AG09309 (cell line): ENCODE measurements at regions not wholly inside any gene's neighbourhood (a gene's known extent, or its start where the extent isn't known, plus 50 kb on each side); places are given as distances from the start of the nearest gene placed in this dataset.

Source experiments
- DNase-seq: peaks from one replicate; pipeline ENCODE4 v3.0.0-alpha.2; 2010; ENCODE audit warnings: low read depth
- H3K4me3 ChIP-seq: 2 replicates; pipeline ENCODE4 v1.5.1; 2011; ENCODE audit warnings: mild to moderate bottlenecking, low read depth, low read length, moderate library complexity; ENCODE audit not compliant: control insufficient read depth
- TF ChIP-seq, protein P1 (sequence below): IDR thresholded peaks from 2 replicates; pipeline ENCODE4 v1.5.1; 2011; ENCODE audit warnings: mild to moderate bottlenecking, low read depth, low read length, inconsistent platforms; ENCODE audit not compliant: insufficient read depth, control insufficient read depth; ENCODE audit errors: missing control alignments

DNA sequence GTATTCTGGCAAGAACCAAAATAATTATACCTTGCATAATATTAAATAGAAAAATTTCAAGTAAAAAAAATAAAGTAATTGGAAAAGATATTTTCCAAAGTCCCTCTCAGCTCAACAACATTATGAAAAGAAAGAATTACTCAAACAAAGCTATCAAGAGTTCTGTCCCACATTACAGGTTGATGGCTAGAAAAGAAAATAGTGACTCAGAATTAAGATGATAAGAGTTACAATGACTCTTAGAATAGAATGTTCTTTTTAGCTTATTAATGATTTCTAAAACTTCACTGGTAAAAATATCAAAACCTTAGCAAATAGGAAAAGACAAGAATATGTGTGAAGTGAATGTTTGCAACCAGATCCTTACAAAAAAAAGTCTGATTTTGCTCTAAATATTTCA is 312.5 kb upstream of the PDGFD start:
- no peak for DNase-seq
- no peak overlapping the region for H3K4me3 ChIP-seq
- TF ChIP-seq, protein P1, sequence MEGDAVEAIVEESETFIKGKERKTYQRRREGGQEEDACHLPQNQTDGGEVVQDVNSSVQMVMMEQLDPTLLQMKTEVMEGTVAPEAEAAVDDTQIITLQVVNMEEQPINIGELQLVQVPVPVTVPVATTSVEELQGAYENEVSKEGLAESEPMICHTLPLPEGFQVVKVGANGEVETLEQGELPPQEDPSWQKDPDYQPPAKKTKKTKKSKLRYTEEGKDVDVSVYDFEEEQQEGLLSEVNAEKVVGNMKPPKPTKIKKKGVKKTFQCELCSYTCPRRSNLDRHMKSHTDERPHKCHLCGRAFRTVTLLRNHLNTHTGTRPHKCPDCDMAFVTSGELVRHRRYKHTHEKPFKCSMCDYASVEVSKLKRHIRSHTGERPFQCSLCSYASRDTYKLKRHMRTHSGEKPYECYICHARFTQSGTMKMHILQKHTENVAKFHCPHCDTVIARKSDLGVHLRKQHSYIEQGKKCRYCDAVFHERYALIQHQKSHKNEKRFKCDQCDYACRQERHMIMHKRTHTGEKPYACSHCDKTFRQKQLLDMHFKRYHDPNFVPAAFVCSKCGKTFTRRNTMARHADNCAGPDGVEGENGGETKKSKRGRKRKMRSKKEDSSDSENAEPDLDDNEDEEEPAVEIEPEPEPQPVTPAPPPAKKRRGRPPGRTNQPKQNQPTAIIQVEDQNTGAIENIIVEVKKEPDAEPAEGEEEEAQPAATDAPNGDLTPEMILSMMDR = no peak

DNA sequence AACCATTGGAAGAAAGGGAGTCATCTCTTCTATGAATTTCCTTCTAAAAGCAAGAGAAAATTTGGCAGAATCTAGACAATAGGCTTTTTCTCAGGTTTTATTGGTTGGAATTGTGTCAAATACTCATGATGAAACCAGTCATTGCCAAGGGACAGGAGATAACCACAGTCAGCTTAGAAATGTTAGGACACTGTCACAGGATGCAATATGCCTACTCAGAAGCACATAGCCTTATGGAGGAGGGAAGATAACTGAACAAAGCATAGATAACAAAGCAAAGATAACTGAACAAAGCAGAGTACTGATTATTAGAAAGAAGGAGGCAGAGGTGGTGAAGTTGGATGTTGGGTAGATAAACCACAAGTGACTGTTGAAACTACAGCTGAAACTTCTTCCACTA is 303.5 kb upstream of the PDGFD start:
- DNase-seq = no peak
- no peak overlapping the region for H3K4me3 ChIP-seq
- TF ChIP-seq, protein P1 = no peak

DNA sequence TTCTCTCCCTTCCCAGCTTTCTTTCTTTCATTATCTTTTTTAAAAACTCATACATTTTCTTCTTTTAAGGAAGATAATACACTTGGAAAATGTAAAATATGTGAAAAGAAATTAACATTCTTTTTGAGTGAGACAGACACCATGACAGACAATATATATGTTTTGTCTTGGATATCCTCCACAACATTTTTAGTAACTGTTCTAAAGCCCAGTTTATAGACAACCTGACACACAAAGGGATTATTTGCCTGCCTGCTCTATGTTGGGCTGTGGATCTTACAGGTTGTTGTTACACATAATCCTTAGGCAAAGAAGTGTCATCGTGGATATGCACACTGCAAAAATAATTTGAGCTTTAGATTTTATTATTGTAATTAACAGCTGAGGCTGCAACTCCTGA is 301.4 kb upstream of the PDGFD start:
- no peak overlapping the region for H3K4me3 ChIP-seq
- no peak for DNase-seq
- TF ChIP-seq, protein P1 = no peak

DNA sequence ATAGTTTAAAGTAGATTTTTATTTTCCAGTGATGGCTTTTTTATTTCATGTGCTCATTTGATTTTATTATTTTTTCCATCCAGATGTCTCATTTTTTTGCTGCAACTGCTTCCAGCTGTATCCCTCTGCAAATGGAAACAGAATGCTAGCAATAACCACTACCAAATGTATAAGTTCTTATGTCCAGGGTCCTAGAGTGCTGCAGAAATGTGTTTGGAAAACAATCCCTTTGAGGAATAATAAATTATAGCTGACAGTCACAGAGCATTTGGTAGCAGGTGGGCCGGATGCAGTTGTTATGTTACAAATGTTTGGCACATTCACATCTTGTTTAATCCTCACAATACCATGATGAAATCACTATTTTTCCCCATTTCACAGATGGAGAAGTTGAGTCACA is 300.7 kb upstream of the PDGFD start:
- H3K4me3 ChIP-seq = no peak overlapping the region

DNA sequence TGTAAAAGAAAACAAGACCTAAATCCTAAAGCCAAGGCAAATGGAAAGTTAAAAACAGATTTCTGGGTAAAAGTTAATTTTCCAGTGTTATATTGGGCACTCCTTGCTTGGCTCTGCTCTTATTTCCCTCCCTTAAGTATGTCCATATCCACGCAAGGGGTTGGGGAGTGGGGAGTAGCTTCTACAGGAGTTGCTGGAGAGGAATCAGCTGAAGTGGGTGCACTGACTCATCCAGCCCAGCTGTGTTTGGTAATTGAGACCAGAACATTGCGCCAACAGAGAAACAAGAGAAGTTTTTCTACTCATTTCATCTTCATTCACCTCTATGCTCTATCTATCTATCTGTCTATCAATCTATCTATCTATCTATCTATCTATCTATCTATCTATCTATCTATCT is 298.4 kb upstream of the PDGFD start:
- DNase-seq = no peak
- H3K4me3 ChIP-seq = no peak overlapping the region
- TF ChIP-seq, protein P1 = no peak

More for the DNA sequence above, 300.7 kb upstream of the PDGFD start:
- TF ChIP-seq, protein P1 = no peak
- DNase-seq = no peak

DNA sequence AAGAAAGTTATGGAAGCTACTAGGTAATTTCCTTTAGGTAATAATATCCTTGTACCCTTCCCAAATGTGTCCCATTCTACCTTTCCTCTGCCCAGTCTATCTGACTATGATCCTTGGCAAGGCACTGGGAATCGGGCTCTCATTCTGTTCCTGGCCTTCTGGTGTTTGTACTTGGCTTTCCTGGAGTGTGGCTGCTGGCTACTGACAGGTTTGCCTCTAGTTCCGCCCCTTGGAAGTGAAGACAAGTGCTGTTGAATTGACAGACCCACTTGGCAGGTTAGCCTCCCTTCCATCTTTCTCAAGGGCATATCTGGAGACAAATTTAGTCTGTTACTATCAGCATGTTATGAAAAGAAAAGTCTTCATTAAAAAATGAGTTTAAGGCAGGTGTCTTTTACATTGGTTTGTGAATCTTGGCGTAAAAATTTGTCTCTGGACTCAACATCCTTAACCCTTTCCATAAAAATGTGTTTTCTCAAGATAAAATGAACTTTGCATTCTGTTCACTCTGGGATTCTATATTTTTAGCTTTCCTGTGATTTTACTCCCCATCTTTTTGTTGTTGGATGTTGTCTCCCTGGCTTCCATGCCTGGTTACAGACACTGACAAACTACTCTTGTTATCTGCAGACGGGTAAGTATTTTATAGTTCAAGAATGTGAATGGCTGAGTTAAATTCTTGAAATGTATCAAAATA is 287.4 kb upstream of the PDGFD start:
- no peak overlapping the region for H3K4me3 ChIP-seq
- TF ChIP-seq, protein P1 = no peak
- DNase-seq = no peak

DNA sequence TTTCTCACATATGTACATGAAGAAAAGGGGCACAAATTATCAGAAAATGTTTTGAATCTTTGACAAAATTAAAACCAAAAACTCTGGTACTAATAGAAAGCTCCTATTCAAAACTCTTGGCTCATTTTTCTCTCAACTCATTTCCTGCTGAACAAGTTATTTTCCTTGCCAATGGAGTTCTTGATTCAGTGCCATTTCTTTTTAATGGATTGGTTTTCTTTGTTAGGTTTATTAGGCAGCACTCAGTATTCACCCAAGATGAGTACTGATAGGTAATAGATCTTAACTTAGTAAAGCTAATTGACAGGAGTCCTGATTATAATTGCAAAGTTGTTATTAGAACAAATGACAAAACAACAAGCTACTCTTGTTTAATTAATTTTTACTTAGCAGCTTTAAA is 279.4 kb upstream of the PDGFD start:
- TF ChIP-seq, protein P1 = no peak
- H3K4me3 ChIP-seq = no peak overlapping the region
- DNase-seq = no peak
